Right lobe of liver (tissue), 4 donors: ENCODE measurements at regions not wholly inside any gene's neighbourhood (a gene's known extent, or its start where the extent isn't known, plus 50 kb on each side); places are given as distances from the start of the nearest gene placed in this dataset.

ENCODE experiments used
- CTCF ChIP-seq, 4 donors: fragments of 200-600 bp in 3 of 4; fragments of 450-650 bp in 1 of 4; IDR thresholded peaks; one replicate each; pipeline versions ENCODE4 v1.5.1 to v1.8.0; 2016 to 2022; ENCODE audit warnings: antibody characterized with exemption in 4 of 4, mild to moderate bottlenecking in 2 of 4
- POLR2A ChIP-seq: fragments of 450-650 bp; IDR thresholded peaks from one replicate; pipeline ENCODE4 v1.6.1; 2017; ENCODE audit warnings: antibody characterized with exemption, mild to moderate bottlenecking
- donor health status: DM: no; HTN: no; CAD: no.
- donor health status: DM: no; HTN: no; CAD: no.
- donor health status: DM: no; HTN: yes; CAD: no.

- no peak for TF ChIP-seq CTCF (IDR thresholded peaks at IDR 0.05)
- TF ChIP-seq POLR2A: no peak
Observed at GRCh38 chr4:83894831-83895230, 358.9 kb downstream of the GPAT3 start.
